NCI-H2171 treated with DMSO at 0.1 percent for 48 hours (cell line): ENCODE measurements at regions not wholly inside any gene's neighbourhood (a gene's known extent, or its start where the extent isn't known, plus 50 kb on each side); places are given as distances from the start of the nearest gene placed in this dataset.
"Not testable (repeated sequence)": the region's sequence is repeated elsewhere in the genome, so short reads cannot be mapped to it uniquely, and the experiment has no call there.

Source experiments
- DNase-seq: peaks from one replicate; lab custom pipeline; 2025; lab: John Stamatoyannopoulos, UW

GRCh38 chr5:63894690-63895089, 67.6 kb downstream of the HTR1A start:
- DNase-seq: no peak

GRCh38 chr5:63878788-63879187, 83.5 kb downstream of the HTR1A start:
- DNase-seq: no peak

DNA sequence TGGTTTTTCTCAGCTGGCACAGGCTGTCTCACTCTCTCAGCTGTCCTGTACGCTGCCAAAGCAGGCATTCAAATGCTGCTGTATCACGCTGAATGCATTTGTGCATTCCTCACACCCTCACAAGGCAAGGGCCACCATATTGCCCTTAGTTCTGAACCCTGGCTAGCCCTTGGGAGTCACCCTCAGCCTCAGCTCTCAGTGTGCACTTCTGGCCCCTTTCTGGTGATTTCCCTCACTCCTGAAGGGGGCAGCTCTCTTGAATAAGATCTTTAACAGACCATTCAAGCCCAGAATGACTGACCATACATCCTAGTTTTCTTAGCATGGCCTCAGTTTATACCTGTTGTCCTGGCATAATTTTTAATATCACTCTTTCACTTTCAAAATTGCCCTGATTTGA, 84.3 kb downstream of the HTR1A start:
- no peak for DNase-seq

DNA sequence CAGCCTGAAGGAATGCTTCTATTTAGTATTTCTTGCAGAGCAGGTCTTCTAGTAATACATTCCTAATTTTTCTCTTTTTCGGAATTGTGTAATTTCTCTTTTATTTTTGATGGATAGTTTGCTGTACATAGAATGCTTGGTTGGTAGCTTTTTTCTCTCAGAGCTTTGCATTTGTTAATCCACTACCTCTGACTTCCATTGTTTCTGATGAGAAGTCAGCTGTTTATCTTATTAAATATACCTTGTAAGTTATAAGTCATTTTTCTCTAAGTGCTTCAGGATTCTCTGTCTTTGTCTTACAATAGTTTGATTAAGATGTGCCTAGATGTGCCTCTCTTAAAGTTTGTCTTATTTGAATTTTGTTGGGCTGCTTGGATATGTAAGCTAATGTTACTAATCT, 101.9 kb downstream of the HTR1A start:
- no peak for DNase-seq

DNA sequence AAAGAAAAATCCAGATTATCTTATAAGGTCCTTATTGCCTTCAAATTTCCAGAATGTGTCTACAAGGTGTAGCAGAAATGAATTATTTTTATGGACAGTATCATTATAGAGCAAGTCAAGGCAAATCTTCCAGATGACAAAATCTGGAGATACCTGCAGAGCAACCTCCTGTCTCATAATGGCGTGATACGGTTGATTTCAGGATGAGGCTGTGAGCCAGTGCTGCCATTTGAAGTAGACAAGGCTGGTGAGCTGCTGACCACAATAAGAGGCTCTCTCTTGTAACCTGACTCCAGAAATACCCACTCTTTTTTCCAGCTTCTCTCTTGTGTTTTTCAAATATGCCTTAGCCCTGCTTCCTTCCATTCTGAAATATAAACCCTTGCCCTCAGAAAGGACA, 108.2 kb downstream of the HTR1A start:
- DNase-seq: no peak

DNA sequence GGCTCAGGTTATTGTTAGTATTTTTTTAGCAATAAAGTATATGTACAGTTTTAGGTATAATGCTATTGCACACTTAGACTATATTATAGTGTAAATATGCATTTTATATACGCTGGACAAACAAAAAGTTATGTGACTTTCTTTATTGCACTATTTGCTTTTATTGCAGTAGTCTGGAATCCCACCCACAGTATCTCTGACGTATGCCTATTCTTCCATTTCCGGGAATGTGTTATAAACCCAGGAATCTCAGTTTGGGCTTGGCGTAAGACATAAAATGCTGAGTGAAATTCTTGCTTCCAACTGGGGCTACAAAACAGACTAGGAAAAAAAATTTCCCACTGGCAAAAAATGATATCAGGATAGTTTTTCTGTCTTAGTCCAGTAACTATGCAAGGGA, 119.1 kb downstream of the HTR1A start:
- DNase-seq: no peak

GRCh38 chr5:63837437-63837836, 124.8 kb downstream of the HTR1A start:
- no peak for DNase-seq

DNA sequence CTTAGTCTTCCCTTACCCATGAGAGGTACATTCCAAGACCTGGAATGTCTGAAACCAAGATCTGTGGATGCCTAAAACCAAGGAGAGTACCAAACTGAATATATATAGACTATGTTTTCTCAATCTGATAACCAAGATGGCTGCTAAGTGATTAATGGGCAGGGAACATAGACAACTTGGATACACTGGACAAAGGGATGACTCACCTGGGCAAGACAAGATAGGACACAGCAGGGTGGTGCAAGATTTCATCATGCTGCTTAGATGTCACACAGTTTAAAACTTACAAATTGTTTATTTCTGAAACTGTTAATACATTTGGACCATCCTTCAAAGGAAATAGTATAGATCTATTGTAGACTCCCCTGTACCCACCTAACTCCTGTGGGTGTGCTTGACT, 130.9 kb downstream of the HTR1A start:
- no peak for DNase-seq

GRCh38 chr5:63825984-63826383, 136.3 kb downstream of the HTR1A start:
- no peak for DNase-seq

GRCh38 chr5:63823583-63823982, 138.7 kb downstream of the HTR1A start:
- no peak for DNase-seq

GRCh38 chr5:63822614-63823013, 139.6 kb downstream of the HTR1A start:
- no peak for DNase-seq

- DNase-seq: no peak
Measured at GRCh38 chr5:63820577-63820976, 141.7 kb downstream of the HTR1A start.

DNA sequence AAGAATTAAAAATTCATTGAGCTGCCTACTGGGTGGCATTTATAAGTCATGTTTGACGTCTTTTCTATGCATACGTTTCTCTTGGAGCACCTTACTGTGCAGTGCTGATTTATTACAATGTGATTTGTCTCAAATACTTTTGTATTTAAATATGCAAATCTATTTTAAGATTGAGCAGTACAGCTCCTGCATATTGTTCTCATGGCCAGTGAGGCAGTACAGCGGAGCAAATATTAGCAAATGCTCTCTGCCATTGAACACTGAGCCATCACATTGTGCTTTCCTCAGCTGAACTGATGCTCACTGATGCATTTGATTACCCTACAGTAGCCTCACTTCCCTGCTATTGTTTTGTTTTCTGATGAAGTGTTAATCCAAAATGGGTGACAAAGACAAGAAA, 149.6 kb downstream of the HTR1A start:
- DNase-seq: no peak

DNA sequence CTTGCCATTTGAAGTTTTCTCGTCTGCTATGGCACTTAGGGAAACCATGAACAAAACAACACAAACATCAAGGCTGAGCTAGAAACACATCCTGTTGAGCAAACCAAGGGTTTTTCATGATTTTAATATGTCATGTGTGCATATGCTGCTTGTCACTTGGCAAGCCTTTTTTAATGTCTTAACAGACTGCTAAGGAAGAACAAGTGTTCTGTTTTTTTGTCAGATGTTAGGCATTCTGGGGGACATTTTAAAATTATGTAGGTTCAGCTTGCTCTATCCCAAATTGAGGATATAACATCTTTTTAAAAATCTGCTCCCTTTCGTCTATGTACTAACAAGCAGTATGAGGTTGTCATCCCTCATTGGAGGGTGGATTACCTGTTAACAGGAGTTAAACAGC, 150.3 kb downstream of the HTR1A start:
- no peak for DNase-seq

DNA sequence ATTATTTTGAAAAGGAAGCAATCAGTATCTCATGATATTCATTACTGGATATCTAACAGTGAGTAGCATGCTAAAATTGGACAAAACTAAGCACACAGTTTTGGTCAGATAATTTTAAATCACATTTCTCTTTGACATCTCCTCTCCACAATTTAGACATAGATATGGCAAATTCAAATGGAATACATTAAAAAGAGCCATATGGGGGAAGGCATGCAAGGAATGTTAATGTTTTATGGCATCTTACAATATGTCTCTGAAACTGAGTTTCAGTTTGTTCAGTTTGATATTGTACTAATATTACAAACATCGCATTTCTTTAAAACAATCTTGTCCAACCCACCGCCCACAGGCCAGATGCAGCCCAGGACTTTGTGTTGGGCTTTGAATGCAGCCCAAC, 151.0 kb downstream of the HTR1A start:
- no peak for DNase-seq

- no peak for DNase-seq
Measured at GRCh38 chr5:63805151-63805550, 157.1 kb downstream of the HTR1A start.

DNA sequence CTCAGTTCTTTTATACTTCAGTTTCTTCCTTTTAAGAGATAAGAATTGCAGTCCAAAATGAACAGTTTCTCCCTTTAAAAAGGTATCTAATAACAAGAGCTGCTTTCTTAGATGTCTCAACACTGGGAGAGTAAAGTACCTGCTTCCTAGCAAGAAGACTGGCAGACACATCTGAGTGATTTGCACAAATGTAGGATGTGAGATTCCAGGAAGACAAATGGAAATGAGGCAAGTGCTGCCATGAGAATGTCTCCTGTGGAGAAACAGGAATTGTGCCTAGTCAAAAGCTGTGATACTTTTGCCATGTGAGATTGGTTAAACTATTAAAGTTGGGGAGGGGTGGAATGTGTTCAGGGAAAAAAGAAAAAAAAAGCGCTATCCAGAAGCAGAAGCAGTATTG, 159.1 kb downstream of the HTR1A start:
- no peak for DNase-seq

DNA sequence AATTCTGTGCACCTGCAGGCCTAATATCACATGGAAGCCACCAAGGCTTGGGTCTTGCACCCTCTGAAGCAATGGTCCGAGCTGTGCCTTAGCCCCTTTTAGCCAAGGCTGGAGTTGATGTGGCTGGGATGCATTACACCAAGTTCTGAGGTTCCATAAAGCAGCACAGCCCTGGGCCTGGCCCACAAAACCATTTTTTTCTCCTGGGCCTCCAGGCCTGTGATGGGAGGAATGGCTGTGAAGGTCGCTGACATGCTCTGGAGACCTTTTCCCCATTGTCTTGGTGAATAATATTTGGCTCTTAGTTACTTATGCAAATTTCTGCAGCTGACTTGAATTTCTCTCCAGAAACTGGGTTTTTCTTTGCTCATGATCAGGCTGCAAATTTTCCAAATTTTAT, 167.3 kb downstream of the HTR1A start:
- DNase-seq: no peak

GRCh38 chr5:63794296-63794695, 167.9 kb downstream of the HTR1A start:
- DNase-seq: no peak

GRCh38 chr5:63774939-63775338, 187.3 kb downstream of the HTR1A start:
- no peak for DNase-seq

DNA sequence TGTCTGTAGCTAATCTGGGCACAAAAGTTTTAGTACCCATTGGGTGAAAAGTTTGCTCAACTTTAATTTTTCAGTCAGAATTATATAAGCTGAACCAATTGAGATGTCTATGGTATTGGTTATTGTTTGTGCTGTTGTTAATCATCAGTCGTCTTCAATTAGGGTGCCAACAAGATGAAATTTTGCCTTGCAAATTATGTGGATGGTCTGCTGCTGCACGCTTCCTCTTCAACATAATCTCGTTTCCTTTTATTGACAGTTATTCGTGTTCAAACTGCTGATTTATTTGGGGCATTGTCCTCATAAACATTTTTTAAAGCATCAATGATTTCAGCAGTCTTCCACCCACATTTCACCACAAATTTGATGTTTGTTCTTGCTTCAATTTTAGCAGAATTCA, 194.0 kb downstream of the HTR1A start:
- DNase-seq: no peak

- DNase-seq: no peak
Measured at GRCh38 chr5:63760965-63761364, 201.3 kb downstream of the HTR1A start.

DNA sequence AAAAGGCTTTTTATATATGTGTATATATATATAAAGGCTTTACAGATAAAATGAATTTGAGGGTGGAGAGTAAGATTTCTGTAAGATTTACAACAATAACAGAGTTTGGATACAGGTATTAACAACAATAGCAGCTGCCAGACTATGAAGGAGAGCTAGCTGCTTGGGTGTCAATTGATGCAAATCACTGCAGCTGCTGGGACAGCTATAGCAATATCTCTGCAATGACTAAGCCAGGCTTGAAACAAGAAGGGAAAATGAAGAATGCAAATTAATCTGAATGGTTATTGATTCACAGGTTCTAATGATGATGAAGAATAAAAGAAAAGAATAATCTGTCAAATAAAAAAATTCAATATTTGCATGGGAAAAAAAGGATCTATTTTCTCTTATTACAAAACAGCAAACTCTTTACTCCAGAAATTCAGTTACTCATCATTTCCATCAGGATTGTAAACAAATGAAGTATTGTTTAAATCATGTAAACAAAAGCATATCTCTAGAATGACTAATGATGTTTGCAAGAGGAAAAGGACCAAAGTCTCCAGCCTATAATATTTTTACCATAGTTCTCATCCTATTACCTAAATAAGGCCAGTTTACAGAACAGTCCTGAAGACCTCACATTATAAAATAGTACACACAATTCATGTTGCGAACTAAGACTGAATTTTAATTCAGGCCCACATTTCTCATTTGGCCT, 219.0 kb downstream of the HTR1A start:
- DNase-seq: no peak

DNA sequence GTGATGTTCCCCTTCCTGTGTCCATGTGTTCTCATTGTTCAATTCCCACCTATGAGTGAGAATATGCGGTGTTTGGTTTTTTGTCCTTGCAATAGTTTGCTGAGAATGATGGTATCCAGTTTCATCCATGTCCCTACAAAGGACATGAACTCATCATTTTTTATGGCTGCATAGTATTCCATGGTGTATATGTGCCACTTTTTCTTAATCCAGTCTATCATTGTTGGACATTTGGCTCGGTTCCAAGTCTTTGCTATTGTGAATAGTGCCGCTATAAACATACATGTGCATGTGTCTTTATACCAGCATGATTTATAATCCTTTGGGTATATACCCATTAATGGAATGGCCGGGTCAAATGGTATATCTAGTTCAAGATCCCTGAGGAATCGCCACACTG, 229.4 kb downstream of the HTR1A start:
- not testable (repeated sequence) for DNase-seq

DNA sequence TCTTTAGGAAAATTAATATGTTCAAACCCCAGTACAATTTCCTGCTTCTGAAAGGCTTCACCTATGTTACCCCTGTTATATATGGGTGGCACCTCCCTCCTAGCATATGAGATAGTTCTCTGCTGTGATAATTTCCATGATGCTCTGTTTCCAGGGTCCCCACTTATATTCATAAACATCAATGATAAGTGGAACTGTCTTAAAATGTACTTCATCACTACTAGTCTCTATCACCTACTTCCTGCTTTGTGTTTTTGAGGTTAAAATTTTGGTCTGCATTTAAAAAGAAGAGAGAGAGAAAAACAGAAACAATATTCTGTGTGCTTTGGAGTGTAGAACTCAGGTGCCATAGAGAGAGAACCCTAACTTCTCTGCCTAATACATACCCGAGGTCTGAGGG, 234.7 kb downstream of the HTR1A start:
- no peak for DNase-seq
